ENCODE measurements at regions not wholly inside any gene's neighbourhood (a gene's known extent, or its start where the extent isn't known, plus 50 kb on each side); places are given as distances from the start of the nearest gene placed in this dataset.

GRCh38 chr6:149220882-149221773, 96.4 kb upstream of the TAB2 start:
- BruUV-seq (replicated peaks): no TSS peak
- DNase-seq (ENCODE audit: low spot score): no peak
- intact Hi-C loops (cut with micrococcal nuclease; ENCODE audit: unreplicated experiment): no loop called here
- no peaks in the 10 kb centered on the region for H3K36me3 ChIP-seq (ENCODE audit: insufficient read depth, low read length, poor library complexity, severe bottlenecking)
- H3K27me3 ChIP-seq (replicated peaks; ENCODE audit: insufficient read depth, low read depth, low read length, poor library complexity): no peaks in the 10 kb centered on the region
- H3K9me3 ChIP-seq (ENCODE audit: low read depth, low read length, poor library complexity, severe bottlenecking): no peaks in the 10 kb centered on the region
- no peak overlapping the region for H3K4me3 ChIP-seq (ENCODE audit: low read depth, low read length, poor library complexity, severe bottlenecking)
- peaks cover 7% of the 10 kb centered on the region for H3K4me1 ChIP-seq (ENCODE audit: insufficient read depth, low read length, poor library complexity, severe bottlenecking)
- no peak overlapping the region for H3K27ac ChIP-seq (ENCODE audit: low read depth, low read length, poor library complexity, severe bottlenecking)
- POLR2A ChIA-PET (ENCODE audit: low non-redundant PET): no interaction called here
- TF ChIP-seq EZH2 (IDR thresholded peaks at IDR 0.05; ENCODE audit: borderline replicate concordance, low read depth, low read length, poor library complexity, severe bottlenecking) (no peak), CTCF (conservative IDR thresholded peaks at IDR 0.05; ENCODE audit: low read depth, low read length) (no peak)
- CTCF ChIA-PET: no interaction called here

GRCh38 chr6:149221774-149222070, 95.8 kb upstream of the TAB2 start:
- peaks cover 7% of the 10 kb centered on the region for H3K4me1 ChIP-seq (ENCODE audit: insufficient read depth, low read length, poor library complexity, severe bottlenecking)
- no TSS peak for BruUV-seq (replicated peaks)
- POLR2A ChIA-PET (ENCODE audit: low non-redundant PET): no interaction called here

GRCh38 chr6:149223120-149223903, 94.2 kb upstream of the TAB2 start:
- ChIA-PET CTCF (no interaction called here), POLR2A (ENCODE audit: low non-redundant PET) (no interaction called here)
- DNase-seq (ENCODE audit: low spot score): no peak
- Histone ChIP-seq H3K4me1 (ENCODE audit: insufficient read depth, low read length, poor library complexity, severe bottlenecking) (peaks cover 7% of the 10 kb centered on the region), H3K27ac (ENCODE audit: low read depth, low read length, poor library complexity, severe bottlenecking) (no peak overlapping the region), H3K4me3 (ENCODE audit: low read depth, low read length, poor library complexity, severe bottlenecking) (no peak overlapping the region), H3K36me3 (ENCODE audit: insufficient read depth, low read length, poor library complexity, severe bottlenecking) (no peaks in the 10 kb centered on the region), H3K27me3 (replicated peaks; ENCODE audit: insufficient read depth, low read depth, low read length, poor library complexity) (no peaks in the 10 kb centered on the region), H3K9me3 (ENCODE audit: low read depth, low read length, poor library complexity, severe bottlenecking) (no peaks in the 10 kb centered on the region)
- no peak for TF ChIP-seq CTCF (conservative IDR thresholded peaks at IDR 0.05; ENCODE audit: low read depth, low read length)
- TF ChIP-seq EZH2 (IDR thresholded peaks at IDR 0.05; ENCODE audit: borderline replicate concordance, low read depth, low read length, poor library complexity, severe bottlenecking): no peak
- intact Hi-C loops (cut with micrococcal nuclease; ENCODE audit: unreplicated experiment): no loop called here
- no TSS peak for BruUV-seq (replicated peaks)

More at GRCh38 chr6:149221774-149222070, 95.8 kb upstream of the TAB2 start:
- Histone ChIP-seq H3K27ac (ENCODE audit: low read depth, low read length, poor library complexity, severe bottlenecking) (no peak overlapping the region), H3K9me3 (ENCODE audit: low read depth, low read length, poor library complexity, severe bottlenecking) (no peaks in the 10 kb centered on the region), H3K36me3 (ENCODE audit: insufficient read depth, low read length, poor library complexity, severe bottlenecking) (no peaks in the 10 kb centered on the region), H3K27me3 (replicated peaks; ENCODE audit: insufficient read depth, low read depth, low read length, poor library complexity) (no peaks in the 10 kb centered on the region), H3K4me3 (ENCODE audit: low read depth, low read length, poor library complexity, severe bottlenecking) (no peak overlapping the region)
- no peak for DNase-seq (ENCODE audit: low spot score)
- intact Hi-C loops (cut with micrococcal nuclease; ENCODE audit: unreplicated experiment): no loop called here
- TF ChIP-seq CTCF (conservative IDR thresholded peaks at IDR 0.05; ENCODE audit: low read depth, low read length): no peak
- no peak for TF ChIP-seq EZH2 (IDR thresholded peaks at IDR 0.05; ENCODE audit: borderline replicate concordance, low read depth, low read length, poor library complexity, severe bottlenecking)
- CTCF ChIA-PET: no interaction called here
